SH-SY5Y (cell line): ENCODE measurements at regions not wholly inside any gene's neighbourhood (a gene's known extent, or its start where the extent isn't known, plus 50 kb on each side); places are given as distances from the start of the nearest gene placed in this dataset.
A peak's percentile ranks its signal among the peaks of the same experiment; 100 is the strongest.

Experiments
- GATA2 ChIP-seq: IDR thresholded peaks from 2 replicates; pipeline ENCODE4 v1.6.1; 2011; ENCODE audit warnings: mild to moderate bottlenecking, low read depth, low read length
- GATA3 ChIP-seq: IDR thresholded peaks from 2 replicates; pipeline ENCODE4 v1.6.1; 2011; ENCODE audit warnings: low read depth, mild to moderate bottlenecking, low read length, moderate library complexity

- TF ChIP-seq GATA2 (no peak), GATA3 (no peak)
Observed at GRCh38 chr13:67844574-67844973, 614.4 kb upstream of the PCDH9 start.

- no peak for TF ChIP-seq GATA2
- no peak for TF ChIP-seq GATA3
Observed at GRCh38 chr13:67841071-67841470, 610.9 kb upstream of the PCDH9 start.

GRCh38 chr13:67833564-67833963 is 603.4 kb upstream of the PCDH9 start:
- TF ChIP-seq GATA2 (no peak), GATA3 (no peak)

- no peak for TF ChIP-seq GATA2
- TF ChIP-seq GATA3: no peak
Observed at GRCh38 chr13:67829641-67830040, 599.5 kb upstream of the PCDH9 start.

GRCh38 chr13:67827992-67828391 is 597.9 kb upstream of the PCDH9 start:
- TF ChIP-seq GATA3 (no peak), GATA2 (no peak)

GRCh38 chr13:67821606-67822005 is 591.5 kb upstream of the PCDH9 start:
- TF ChIP-seq GATA2 (no peak), GATA3 (no peak)

GRCh38 chr13:67806796-67807195 is 576.7 kb upstream of the PCDH9 start:
- no peak for TF ChIP-seq GATA2
- no peak for TF ChIP-seq GATA3

GRCh38 chr13:67803118-67803517 is 573.0 kb upstream of the PCDH9 start:
- TF ChIP-seq GATA2 (no peak), GATA3 (no peak)

GRCh38 chr13:67792151-67792676 is 562.1 kb upstream of the PCDH9 start:
- TF ChIP-seq GATA3 (no peak), GATA2 (no peak)

- no peak for TF ChIP-seq GATA2
- no peak for TF ChIP-seq GATA3
Observed at GRCh38 chr13:67791047-67791446, 560.9 kb upstream of the PCDH9 start.

GRCh38 chr13:67776151-67776550 is 546.0 kb upstream of the PCDH9 start:
- TF ChIP-seq GATA2: no peak
- no peak for TF ChIP-seq GATA3

- TF ChIP-seq GATA3: no peak
- no peak for TF ChIP-seq GATA2
Observed at GRCh38 chr13:67775359-67775758, 545.2 kb upstream of the PCDH9 start.

- TF ChIP-seq GATA3: no peak
- TF ChIP-seq GATA2: no peak
Observed at GRCh38 chr13:67772807-67773453, 542.8 kb upstream of the PCDH9 start.

- TF ChIP-seq GATA2: peak; percentile 56; the same call in 1 of the 2 replicates
- TF ChIP-seq GATA3: peak; percentile 46; the same call in 1 of the 2 replicates
Observed at GRCh38 chr13:67771106-67771505, 541.0 kb upstream of the PCDH9 start.

GRCh38 chr13:67769987-67770341 is 539.8 kb upstream of the PCDH9 start:
- TF ChIP-seq GATA2: no peak
- no peak for TF ChIP-seq GATA3

- no peak for TF ChIP-seq GATA2
- TF ChIP-seq GATA3: no peak
Observed at GRCh38 chr13:67769063-67769986, 539.2 kb upstream of the PCDH9 start.
